Upper lobe of right lung (tissue), 1 donor: ENCODE measurements at regions not wholly inside any gene's neighbourhood (a gene's known extent, or its start where the extent isn't known, plus 50 kb on each side); places are given as distances from the start of the nearest gene placed in this dataset.

Experiments
- ATAC-seq: fragments of 200-7000 bp; cut with Tn5 transposase; one replicate; pipeline ENCODE4 v1.9.1; 2020; ENCODE audit warnings: mild to moderate bottlenecking, moderate library complexity
- DNase-seq: peaks from one replicate; pipeline ENCODE4 v3.0.0-alpha.2; 2020
- H3K27ac ChIP-seq: fragments of 200-600 bp; one replicate; pipeline ENCODE4 v1.8.0; 2022
- H3K27me3 ChIP-seq: fragments of 200-600 bp; one replicate; pipeline ENCODE4 v1.8.0; 2022; ENCODE audit warnings: mild to moderate bottlenecking
- H3K36me3 ChIP-seq: fragments of 200-600 bp; one replicate; pipeline ENCODE4 v1.8.0; 2022
- H3K4me1 ChIP-seq: fragments of 200-600 bp; one replicate; pipeline ENCODE4 v1.8.0; 2022
- H3K4me3 ChIP-seq: fragments of 200-600 bp; one replicate; pipeline ENCODE4 v1.8.0; 2022; ENCODE audit warnings: mild to moderate bottlenecking
- H3K9me3 ChIP-seq: fragments of 200-600 bp; one replicate; pipeline ENCODE4 v1.8.0; 2022
- intact Hi-C: fragments of 100-400 bp; cut with DNase I; formaldehyde crosslinking; loops from one replicate; pipeline ENCODE4 v1.11.0; 2022
- TF ChIP-seq, protein P1 (sequence below): fragments of 200-600 bp; IDR thresholded peaks from one replicate; pipeline ENCODE4 v1.8.0; 2022; ENCODE audit warnings: antibody characterized with exemption
- donor health status: DM: no; HTN: yes; CAD: no; lungs with severe emphysema.

DNA sequence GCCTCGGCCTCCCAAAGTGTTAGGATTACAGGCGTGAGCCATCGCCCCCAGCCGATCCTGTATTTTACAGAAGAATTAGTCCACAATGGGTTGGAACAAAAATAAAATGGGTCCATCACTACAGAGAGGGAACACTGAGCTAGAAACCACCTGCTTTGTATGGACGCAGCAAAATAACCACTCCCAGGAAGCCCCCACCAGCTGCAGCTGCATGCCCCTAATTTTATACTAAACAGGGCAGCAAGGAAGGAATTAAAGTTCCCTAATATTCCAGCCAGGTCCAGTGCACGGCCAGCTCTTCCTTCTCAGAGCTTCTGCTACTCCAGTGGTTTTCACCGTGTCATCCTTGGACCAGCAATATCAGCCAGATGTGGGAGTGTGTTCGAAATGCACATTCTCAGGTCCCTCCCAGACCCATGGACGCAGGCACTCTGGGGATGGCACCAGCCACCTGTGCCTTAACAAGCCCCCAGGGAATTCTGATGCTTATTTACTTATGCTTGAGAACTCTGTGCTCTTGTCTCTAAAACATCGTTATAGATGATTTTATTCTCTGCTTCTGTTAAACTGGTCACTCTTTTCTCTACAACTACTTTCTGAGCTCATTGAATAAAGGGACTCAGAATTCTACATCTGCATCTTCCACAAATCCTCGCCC is 189.5 kb upstream of the SLC24A3 start:
- no peak for ATAC-seq
- DNase-seq = no peak
- TF ChIP-seq, protein P1, sequence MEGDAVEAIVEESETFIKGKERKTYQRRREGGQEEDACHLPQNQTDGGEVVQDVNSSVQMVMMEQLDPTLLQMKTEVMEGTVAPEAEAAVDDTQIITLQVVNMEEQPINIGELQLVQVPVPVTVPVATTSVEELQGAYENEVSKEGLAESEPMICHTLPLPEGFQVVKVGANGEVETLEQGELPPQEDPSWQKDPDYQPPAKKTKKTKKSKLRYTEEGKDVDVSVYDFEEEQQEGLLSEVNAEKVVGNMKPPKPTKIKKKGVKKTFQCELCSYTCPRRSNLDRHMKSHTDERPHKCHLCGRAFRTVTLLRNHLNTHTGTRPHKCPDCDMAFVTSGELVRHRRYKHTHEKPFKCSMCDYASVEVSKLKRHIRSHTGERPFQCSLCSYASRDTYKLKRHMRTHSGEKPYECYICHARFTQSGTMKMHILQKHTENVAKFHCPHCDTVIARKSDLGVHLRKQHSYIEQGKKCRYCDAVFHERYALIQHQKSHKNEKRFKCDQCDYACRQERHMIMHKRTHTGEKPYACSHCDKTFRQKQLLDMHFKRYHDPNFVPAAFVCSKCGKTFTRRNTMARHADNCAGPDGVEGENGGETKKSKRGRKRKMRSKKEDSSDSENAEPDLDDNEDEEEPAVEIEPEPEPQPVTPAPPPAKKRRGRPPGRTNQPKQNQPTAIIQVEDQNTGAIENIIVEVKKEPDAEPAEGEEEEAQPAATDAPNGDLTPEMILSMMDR = no peak
- no peaks in the 10 kb centered on the region for H3K9me3 ChIP-seq
- no peak overlapping the region for H3K4me3 ChIP-seq
- H3K27ac ChIP-seq = no peak overlapping the region
- no peaks in the 10 kb centered on the region for H3K36me3 ChIP-seq
- intact Hi-C loops = no loop called here
- no peaks in the 10 kb centered on the region for H3K4me1 ChIP-seq
- no peaks in the 10 kb centered on the region for H3K27me3 ChIP-seq

DNA sequence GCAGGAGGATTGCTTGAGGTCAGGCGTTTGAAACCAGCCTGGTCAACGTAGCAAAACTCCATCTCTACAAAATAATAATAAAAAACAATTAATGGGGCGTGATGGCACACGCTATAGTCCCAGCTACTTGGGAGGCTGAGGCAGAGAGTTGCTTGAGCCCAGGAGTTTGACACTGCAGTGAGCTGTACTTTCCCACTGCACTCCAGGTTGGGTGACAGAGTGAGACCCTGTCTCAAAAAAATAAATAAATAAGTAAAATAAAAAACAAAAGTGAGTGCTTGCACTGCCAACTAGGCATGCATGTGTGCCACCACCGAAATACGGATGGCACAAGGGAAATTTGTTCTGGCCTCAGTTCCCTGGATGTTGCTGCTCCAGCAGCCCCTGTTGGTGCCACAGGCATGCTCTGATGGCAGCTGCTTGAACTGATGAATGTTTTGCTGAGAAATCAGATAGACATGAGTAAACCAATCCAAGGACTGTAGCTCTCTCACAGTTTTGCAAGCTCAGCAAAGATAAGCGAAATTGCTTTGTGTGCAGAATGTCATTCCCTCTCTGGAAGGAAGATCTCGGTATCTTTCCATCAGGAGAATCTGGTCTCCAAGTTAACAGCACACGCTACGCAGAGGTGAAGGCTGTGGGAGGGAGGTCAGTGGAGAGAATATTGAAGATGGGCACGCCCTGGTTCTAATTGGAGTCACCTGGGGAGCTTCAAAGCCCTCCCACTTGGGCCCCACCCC is 188.0 kb upstream of the SLC24A3 start:
- no peaks in the 10 kb centered on the region for H3K27me3 ChIP-seq
- DNase-seq = no peak
- intact Hi-C loops = no loop called here
- no peak for ATAC-seq
- no peaks in the 10 kb centered on the region for H3K36me3 ChIP-seq
- peaks cover under 1% of the 10 kb centered on the region for H3K9me3 ChIP-seq
- TF ChIP-seq, protein P1 = no peak
- no peaks in the 10 kb centered on the region for H3K4me1 ChIP-seq
- H3K27ac ChIP-seq = no peak overlapping the region
- no peak overlapping the region for H3K4me3 ChIP-seq

DNA sequence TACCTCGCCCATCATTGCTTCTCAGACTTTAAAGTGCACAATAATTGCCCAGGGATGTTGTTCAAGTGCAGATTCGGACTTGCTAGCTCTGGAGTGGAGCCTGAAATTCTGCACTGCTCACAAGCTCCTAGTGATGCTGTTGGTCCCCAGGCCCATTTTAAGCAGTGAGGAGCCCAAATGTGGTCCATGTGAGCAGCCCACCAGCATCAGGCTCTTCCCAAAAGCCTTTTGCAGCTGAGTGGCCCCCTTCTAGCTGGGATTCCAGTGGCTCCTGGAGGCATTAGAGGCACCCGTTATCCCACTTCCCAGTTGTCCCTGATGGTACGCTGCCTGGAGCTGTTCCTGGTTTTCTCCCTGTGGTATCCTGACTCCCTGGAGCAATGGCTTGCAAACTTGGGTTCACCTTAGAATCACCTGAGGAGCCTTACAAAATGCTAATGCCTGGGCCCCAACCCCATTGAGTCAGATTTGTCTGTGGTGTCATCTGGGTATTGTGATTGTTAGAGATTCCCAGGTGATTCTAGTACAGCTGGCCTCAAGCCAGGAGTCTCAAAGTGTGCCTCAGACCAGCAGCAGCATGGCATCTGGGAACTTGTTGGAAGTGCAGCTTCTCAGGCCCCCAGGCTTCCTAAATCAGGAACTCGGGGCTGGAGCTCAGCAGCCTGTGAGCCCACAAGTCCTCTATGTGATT is 186.9 kb upstream of the SLC24A3 start:
- Histone ChIP-seq H3K27me3 (no peaks in the 10 kb centered on the region), H3K36me3 (no peaks in the 10 kb centered on the region), H3K4me3 (no peak overlapping the region), H3K27ac (no peak overlapping the region), H3K9me3 (peaks cover 5% of the 10 kb centered on the region), H3K4me1 (no peaks in the 10 kb centered on the region)
- DNase-seq = no peak
- intact Hi-C loops = no loop called here
- no peak for ATAC-seq
- TF ChIP-seq, protein P1 = no peak

DNA sequence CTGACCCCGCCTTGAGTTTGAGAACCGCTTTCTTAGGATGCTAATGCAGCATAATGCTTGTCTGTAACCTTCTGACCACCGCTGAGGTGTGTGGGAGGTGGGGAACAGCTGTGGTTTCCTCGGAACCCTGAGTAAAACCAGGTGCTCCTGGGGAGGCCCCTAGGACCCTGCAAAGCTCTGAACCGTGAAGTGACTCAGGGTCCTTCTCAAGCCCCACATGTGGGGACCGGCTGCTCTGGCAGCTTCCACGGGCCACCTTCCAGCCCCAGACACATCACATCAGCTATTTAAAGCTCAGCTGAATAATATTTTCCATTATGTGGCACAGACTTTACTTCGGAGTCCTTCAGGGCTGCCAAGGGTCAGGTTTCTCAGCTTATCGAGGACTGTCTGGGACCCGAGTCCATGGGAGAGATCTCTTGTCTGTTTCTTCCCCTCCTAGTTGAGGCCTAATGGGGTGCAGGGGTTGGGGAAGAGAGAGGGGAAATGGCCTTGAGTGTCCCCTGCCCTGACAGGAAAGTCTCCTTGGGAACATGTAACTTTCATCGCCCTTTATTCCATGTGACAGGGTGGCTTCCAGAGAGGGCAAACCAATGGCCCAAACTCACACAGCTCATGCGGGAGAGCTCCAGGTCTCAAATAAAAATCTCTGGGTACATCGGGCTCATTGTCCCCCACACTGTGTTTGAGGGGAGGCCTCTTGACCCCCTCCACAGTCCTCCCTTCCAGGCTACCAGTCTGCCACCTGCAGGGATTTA is 186.1 kb upstream of the SLC24A3 start:
- H3K27ac ChIP-seq = no peak overlapping the region
- no peaks in the 10 kb centered on the region for H3K27me3 ChIP-seq
- no peak overlapping the region for H3K4me3 ChIP-seq
- DNase-seq (no peak), ATAC-seq (no peak)
- H3K36me3 ChIP-seq = no peaks in the 10 kb centered on the region
- H3K9me3 ChIP-seq = peaks cover 5% of the 10 kb centered on the region
- TF ChIP-seq, protein P1 = no peak
- intact Hi-C loops = no loop called here
- H3K4me1 ChIP-seq = no peaks in the 10 kb centered on the region

DNA sequence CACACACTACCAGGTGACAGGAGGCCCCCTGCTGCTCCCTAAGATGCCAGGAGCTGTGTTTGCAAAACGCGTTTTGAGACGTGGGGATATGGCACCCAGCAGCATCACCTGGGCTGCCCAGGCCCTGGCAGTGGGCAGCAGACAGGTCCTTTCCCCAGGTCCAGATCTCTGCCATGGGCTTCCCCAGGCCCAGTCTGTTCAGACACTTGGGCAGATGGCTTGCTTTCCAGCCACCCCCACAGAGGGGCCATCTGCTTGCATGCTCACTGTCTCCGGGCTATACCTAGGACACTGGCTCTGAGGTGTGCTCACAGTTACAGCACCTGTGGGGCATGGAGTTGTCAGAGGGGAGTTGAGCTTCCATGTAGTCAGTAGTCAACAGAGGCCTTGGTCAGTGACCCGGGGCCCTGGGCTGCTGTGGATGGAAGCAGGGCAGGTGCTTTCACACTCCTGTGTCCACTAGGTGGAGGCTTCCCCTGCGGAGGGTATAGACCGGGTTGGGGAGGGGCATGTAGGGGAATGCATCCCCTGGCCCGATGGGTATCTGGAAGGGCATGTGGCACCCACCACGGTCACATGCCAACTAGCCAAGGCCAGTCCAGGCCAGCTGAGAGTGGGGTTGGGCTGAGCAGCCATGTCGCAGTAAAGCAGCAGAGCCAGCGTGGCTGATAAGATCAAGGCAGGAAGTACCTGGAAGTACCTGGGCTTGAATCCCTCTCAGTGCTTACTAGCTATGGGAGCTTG is 185.4 kb upstream of the SLC24A3 start:
- DNase-seq (no peak), ATAC-seq (peak; percentile 37)
- no peaks in the 10 kb centered on the region for H3K4me1 ChIP-seq
- no peaks in the 10 kb centered on the region for H3K27me3 ChIP-seq
- no peak overlapping the region for H3K27ac ChIP-seq
- peaks cover 5% of the 10 kb centered on the region for H3K9me3 ChIP-seq
- TF ChIP-seq, protein P1 = no peak
- no peak overlapping the region for H3K4me3 ChIP-seq
- intact Hi-C loops = no loop called here
- no peaks in the 10 kb centered on the region for H3K36me3 ChIP-seq
